Kidney epithelial cell (primary cell): ENCODE measurements at regions not wholly inside any gene's neighbourhood (a gene's known extent, or its start where the extent isn't known, plus 50 kb on each side); places are given as distances from the start of the nearest gene placed in this dataset.

Experiments used
- DNase-seq: peaks from one replicate; pipeline ENCODE4 v3.0.0-alpha.2; 2010; ENCODE audit warnings: low read depth
- H3K27me3 ChIP-seq: 2 replicates; pipeline ENCODE4 v1.6.0; 2011; ENCODE audit warnings: low read length; ENCODE audit not compliant: control insufficient read depth, insufficient read depth
- H3K36me3 ChIP-seq: 2 replicates; pipeline ENCODE4 v1.5.1; 2011; ENCODE audit warnings: low read length; ENCODE audit not compliant: control insufficient read depth, insufficient read depth
- H3K4me3 ChIP-seq: 2 replicates; pipeline ENCODE4 v1.5.1; 2011; ENCODE audit warnings: low read depth, mild to moderate bottlenecking, control low read depth, low read length
- TF ChIP-seq, protein P1 (sequence below): IDR thresholded peaks from 2 replicates; pipeline ENCODE4 v1.5.1; 2011; ENCODE audit warnings: mild to moderate bottlenecking, moderate library complexity, low read length, control low read depth, inconsistent platforms; ENCODE audit not compliant: insufficient read depth, poor library complexity, severe bottlenecking

DNA sequence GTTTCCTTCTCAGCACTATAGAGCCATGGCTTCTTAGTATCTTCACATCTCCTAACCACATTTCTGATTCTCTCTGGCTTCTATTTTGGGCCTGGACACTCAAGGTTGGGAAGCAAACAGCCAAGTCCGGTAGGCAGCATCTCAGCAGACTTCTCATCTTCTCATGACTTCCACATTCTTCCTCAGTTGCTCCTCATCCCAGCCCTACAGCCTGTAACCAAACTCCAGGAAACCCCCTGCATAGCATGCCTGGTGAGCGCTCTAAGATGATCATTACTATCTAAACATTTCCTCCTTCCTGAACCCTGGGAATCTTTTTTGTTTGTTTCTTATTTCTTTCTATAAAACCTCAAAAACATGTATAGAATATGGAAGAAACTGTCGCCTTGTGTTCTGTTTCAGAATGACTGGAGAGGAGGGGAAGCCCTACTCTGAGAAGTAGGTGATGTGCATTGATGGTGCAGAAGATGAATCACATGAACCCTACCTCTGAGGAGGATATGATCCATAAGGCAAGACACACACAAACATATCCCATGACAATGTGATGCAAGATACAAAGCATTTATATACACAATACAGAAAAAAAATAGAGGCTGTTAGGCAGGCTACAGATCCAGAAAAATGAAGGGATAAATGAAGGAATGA is 219.8 kb upstream of the GYPA start:
- no peak for DNase-seq
- Histone ChIP-seq H3K27me3 (peaks cover 2% of the 10 kb centered on the region), H3K4me3 (no peak overlapping the region), H3K36me3 (no peaks in the 10 kb centered on the region)
- TF ChIP-seq, protein P1, sequence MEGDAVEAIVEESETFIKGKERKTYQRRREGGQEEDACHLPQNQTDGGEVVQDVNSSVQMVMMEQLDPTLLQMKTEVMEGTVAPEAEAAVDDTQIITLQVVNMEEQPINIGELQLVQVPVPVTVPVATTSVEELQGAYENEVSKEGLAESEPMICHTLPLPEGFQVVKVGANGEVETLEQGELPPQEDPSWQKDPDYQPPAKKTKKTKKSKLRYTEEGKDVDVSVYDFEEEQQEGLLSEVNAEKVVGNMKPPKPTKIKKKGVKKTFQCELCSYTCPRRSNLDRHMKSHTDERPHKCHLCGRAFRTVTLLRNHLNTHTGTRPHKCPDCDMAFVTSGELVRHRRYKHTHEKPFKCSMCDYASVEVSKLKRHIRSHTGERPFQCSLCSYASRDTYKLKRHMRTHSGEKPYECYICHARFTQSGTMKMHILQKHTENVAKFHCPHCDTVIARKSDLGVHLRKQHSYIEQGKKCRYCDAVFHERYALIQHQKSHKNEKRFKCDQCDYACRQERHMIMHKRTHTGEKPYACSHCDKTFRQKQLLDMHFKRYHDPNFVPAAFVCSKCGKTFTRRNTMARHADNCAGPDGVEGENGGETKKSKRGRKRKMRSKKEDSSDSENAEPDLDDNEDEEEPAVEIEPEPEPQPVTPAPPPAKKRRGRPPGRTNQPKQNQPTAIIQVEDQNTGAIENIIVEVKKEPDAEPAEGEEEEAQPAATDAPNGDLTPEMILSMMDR: no peak

DNA sequence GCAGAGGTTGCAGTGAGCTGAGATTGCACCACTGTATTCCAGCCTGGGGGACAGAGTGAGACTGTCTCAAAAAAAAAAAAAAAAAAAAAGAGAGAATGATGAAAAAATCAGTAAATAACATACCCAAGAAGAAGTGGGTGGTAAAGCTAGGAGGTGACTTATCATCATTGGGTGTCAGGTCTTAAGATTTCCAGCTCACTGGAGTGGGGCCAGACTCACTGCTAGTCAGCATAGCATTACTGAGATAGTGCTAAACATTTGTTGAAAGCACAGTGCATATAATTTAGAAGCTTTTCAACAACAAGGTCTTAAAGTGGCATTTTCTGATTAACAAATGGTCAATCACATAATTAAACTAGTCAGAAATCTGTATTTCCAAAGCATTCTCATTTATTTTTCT is 221.8 kb upstream of the GYPA start:
- H3K27me3 ChIP-seq: peaks cover 2% of the 10 kb centered on the region
- no peaks in the 10 kb centered on the region for H3K36me3 ChIP-seq
- TF ChIP-seq, protein P1: no peak
- DNase-seq: no peak
- no peak overlapping the region for H3K4me3 ChIP-seq

DNA sequence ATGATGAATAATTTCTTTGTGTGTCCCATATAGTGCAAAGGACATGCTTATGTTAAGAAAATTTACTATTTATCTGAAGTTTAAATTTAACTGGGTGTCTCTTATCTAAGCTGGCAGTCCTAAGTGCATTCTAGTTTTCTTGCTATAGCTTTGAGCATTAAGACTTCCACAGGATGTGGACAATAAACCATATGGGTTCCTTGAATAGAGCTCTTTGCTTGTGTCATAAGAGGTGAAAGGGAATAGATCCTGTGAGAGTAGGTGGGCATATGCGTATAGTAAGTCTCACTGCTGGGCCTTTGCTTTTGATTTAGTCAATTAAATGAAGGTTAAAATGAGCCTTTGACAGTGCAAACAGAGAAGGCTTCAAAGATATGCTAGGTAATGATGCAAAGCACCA is 223.4 kb upstream of the GYPA start:
- TF ChIP-seq, protein P1: no peak
- no peak for DNase-seq
- Histone ChIP-seq H3K4me3 (no peak overlapping the region), H3K36me3 (no peaks in the 10 kb centered on the region), H3K27me3 (peaks cover 2% of the 10 kb centered on the region)

DNA sequence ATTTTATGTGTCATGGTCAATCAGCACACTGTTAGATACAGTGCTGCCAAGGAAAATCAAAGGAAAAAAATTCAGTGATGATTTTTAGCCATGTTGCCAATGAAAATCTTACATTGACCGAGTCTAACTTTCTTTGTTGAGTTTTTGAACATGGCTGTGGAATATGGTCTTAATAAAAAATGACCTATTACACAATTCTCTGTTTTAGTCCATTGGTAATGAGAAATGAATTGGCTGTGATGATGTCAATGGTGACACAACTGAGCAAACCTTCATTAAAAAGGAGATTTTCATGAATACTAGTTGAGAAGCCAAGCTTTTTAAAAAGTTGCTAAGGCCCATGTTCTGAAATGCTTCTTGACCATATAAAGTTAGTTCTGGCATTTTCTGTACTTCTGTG is 225.9 kb upstream of the GYPA start:
- Histone ChIP-seq H3K36me3 (no peaks in the 10 kb centered on the region), H3K4me3 (no peak overlapping the region), H3K27me3 (no peaks in the 10 kb centered on the region)
- TF ChIP-seq, protein P1: no peak
- DNase-seq: no peak

DNA sequence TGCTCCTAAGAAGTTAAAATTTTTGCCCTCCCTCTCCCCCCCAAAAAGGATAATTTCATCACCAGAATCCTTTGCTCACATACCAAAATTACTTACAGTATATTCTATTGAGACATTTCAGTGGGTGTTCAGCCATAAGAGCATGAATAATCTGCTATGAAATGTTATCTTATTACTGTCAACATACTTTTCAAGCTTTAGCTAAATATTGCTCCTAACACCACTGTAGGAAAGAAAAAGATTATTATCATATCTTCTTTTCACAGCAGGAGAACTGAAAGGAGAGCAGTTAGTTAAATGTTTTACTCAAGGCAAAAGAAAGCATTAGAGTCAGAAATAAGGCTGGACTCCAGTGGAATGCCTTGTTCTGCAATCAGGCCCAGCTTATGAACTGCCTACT is 231.0 kb upstream of the GYPA start:
- no peak for DNase-seq
- Histone ChIP-seq H3K27me3 (no peaks in the 10 kb centered on the region), H3K36me3 (no peaks in the 10 kb centered on the region), H3K4me3 (no peak overlapping the region)
- TF ChIP-seq, protein P1: no peak

DNA sequence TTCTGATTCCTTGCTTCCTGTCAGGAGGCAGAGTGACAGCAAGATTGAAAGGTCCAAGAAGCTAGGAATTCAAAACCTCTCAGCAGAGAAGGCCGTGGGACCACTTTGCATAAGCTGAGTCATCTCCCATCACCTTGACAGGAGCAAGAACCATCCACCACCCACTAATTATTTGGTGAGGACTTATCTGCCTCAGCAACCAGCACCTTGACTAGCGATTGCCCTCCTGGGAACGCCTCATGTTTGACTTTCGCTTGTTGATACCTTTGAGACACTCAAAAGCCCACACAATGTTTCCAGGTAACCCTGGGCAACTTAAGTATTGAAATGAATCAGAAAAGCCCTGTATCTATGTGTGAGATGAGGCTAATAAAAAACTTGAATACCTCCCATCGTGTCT is 233.5 kb upstream of the GYPA start:
- H3K4me3 ChIP-seq: no peak overlapping the region
- H3K36me3 ChIP-seq: no peaks in the 10 kb centered on the region
- DNase-seq: no peak
- TF ChIP-seq, protein P1: no peak
- no peaks in the 10 kb centered on the region for H3K27me3 ChIP-seq
